ENCODE measurements at regions not wholly inside any gene's neighbourhood (a gene's known extent, or its start where the extent isn't known, plus 50 kb on each side); places are given as distances from the start of the nearest gene placed in this dataset.

GRCh38 chr1:71345491-71345890, 264.7 kb upstream of the ZRANB2 start:
- Histone ChIP-seq H3K9me3 (ENCODE audit: control insufficient read depth in 2 of 2, low read length in 2 of 2) (no peaks in the 10 kb centered on the region), H3K4me3 (ENCODE audit: low read length in 2 of 2) (no peak overlapping the region), H3K9ac (ENCODE audit: low read depth in 1 of 2, low read length in 2 of 2) (no peak overlapping the region), H3K27ac (ENCODE audit: low read depth in 2 of 2, low read length in 2 of 2) (no peak overlapping the region), H3K36me3 (ENCODE audit: control insufficient read depth in 2 of 2, insufficient read depth in 2 of 2, low read length in 2 of 2) (no peaks in the 10 kb centered on the region), H3K4me1 (ENCODE audit: control insufficient read depth in 2 of 2, insufficient read depth in 2 of 2, low read length in 2 of 2) (no peaks in the 10 kb centered on the region), H3K27me3 (ENCODE audit: control insufficient read depth in 2 of 2, insufficient read depth in 2 of 2, low read length in 2 of 2) (no peaks in the 10 kb centered on the region)

- Histone ChIP-seq H3K27ac (ENCODE audit: low read depth in 2 of 2, low read length in 2 of 2) (no peak overlapping the region), H3K36me3 (ENCODE audit: control insufficient read depth in 2 of 2, insufficient read depth in 2 of 2, low read length in 2 of 2) (no peaks in the 10 kb centered on the region), H3K4me1 (ENCODE audit: control insufficient read depth in 2 of 2, insufficient read depth in 2 of 2, low read length in 2 of 2) (no peaks in the 10 kb centered on the region), H3K9me3 (ENCODE audit: control insufficient read depth in 2 of 2, low read length in 2 of 2) (no peaks in the 10 kb centered on the region), H3K27me3 (ENCODE audit: control insufficient read depth in 2 of 2, insufficient read depth in 2 of 2, low read length in 2 of 2) (no peaks in the 10 kb centered on the region), H3K4me3 (ENCODE audit: low read length in 2 of 2) (no peak overlapping the region), H3K9ac (ENCODE audit: low read depth in 1 of 2, low read length in 2 of 2) (no peak overlapping the region)
Measured at GRCh38 chr1:71343686-71344416, 263.0 kb upstream of the ZRANB2 start.

- H3K27ac ChIP-seq (ENCODE audit: low read depth in 2 of 2, low read length in 2 of 2), result no peak overlapping the region
- H3K4me3 ChIP-seq (ENCODE audit: low read length in 2 of 2), result no peak overlapping the region
- no peaks in the 10 kb centered on the region for H3K27me3 ChIP-seq (ENCODE audit: control insufficient read depth in 2 of 2, insufficient read depth in 2 of 2, low read length in 2 of 2)
- H3K9ac ChIP-seq (ENCODE audit: low read depth in 1 of 2, low read length in 2 of 2), result no peak overlapping the region
- no peaks in the 10 kb centered on the region for H3K36me3 ChIP-seq (ENCODE audit: control insufficient read depth in 2 of 2, insufficient read depth in 2 of 2, low read length in 2 of 2)
- no peaks in the 10 kb centered on the region for H3K9me3 ChIP-seq (ENCODE audit: control insufficient read depth in 2 of 2, low read length in 2 of 2)
- no peaks in the 10 kb centered on the region for H3K4me1 ChIP-seq (ENCODE audit: control insufficient read depth in 2 of 2, insufficient read depth in 2 of 2, low read length in 2 of 2)
Measured at GRCh38 chr1:71339238-71339637, 258.4 kb upstream of the ZRANB2 start.

DNA sequence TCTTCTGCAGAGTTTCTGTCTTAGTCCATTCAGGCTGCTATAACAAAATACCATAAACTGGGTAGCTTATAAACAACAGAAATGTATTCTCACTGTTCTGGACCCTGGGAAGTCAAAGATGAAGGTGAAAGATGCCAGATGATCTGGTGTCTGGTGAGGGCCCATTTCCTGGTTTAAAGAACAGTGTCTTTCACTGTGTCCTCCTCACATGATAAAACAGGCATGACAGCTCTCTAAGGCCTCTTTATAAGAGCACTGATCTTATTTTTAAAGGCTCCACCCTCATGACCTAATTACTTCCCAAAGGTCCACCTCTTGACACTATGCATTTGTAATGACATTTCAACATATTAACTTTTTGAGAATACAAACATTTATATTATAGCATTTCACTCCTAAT, 250.2 kb upstream of the ZRANB2 start:
- Histone ChIP-seq H3K4me3 (ENCODE audit: low read length in 2 of 2) (no peak overlapping the region), H3K9ac (ENCODE audit: low read depth in 1 of 2, low read length in 2 of 2) (no peak overlapping the region), H3K27ac (ENCODE audit: low read depth in 2 of 2, low read length in 2 of 2) (no peak overlapping the region), H3K4me1 (ENCODE audit: control insufficient read depth in 2 of 2, insufficient read depth in 2 of 2, low read length in 2 of 2) (no peaks in the 10 kb centered on the region), H3K36me3 (ENCODE audit: control insufficient read depth in 2 of 2, insufficient read depth in 2 of 2, low read length in 2 of 2) (no peaks in the 10 kb centered on the region), H3K9me3 (ENCODE audit: control insufficient read depth in 2 of 2, low read length in 2 of 2) (no peaks in the 10 kb centered on the region), H3K27me3 (ENCODE audit: control insufficient read depth in 2 of 2, insufficient read depth in 2 of 2, low read length in 2 of 2) (no peaks in the 10 kb centered on the region)

- Histone ChIP-seq H3K27me3 (ENCODE audit: control insufficient read depth in 2 of 2, insufficient read depth in 2 of 2, low read length in 2 of 2) (no peaks in the 10 kb centered on the region), H3K27ac (ENCODE audit: low read depth in 2 of 2, low read length in 2 of 2) (no peak overlapping the region), H3K4me3 (ENCODE audit: low read length in 2 of 2) (no peak overlapping the region), H3K9ac (ENCODE audit: low read depth in 1 of 2, low read length in 2 of 2) (no peak overlapping the region), H3K36me3 (ENCODE audit: control insufficient read depth in 2 of 2, insufficient read depth in 2 of 2, low read length in 2 of 2) (no peaks in the 10 kb centered on the region), H3K4me1 (ENCODE audit: control insufficient read depth in 2 of 2, insufficient read depth in 2 of 2, low read length in 2 of 2) (no peaks in the 10 kb centered on the region), H3K9me3 (ENCODE audit: control insufficient read depth in 2 of 2, low read length in 2 of 2) (no peaks in the 10 kb centered on the region)
Measured at GRCh38 chr1:71324671-71325267, 243.9 kb upstream of the ZRANB2 start.

GRCh38 chr1:71312545-71312944, 231.7 kb upstream of the ZRANB2 start:
- no peak overlapping the region for H3K9ac ChIP-seq (ENCODE audit: low read depth in 1 of 2, low read length in 2 of 2)
- H3K27ac ChIP-seq (ENCODE audit: low read depth in 2 of 2, low read length in 2 of 2), result no peak overlapping the region
- no peaks in the 10 kb centered on the region for H3K36me3 ChIP-seq (ENCODE audit: control insufficient read depth in 2 of 2, insufficient read depth in 2 of 2, low read length in 2 of 2)
- no peaks in the 10 kb centered on the region for H3K27me3 ChIP-seq (ENCODE audit: control insufficient read depth in 2 of 2, insufficient read depth in 2 of 2, low read length in 2 of 2)
- no peak overlapping the region for H3K4me3 ChIP-seq (ENCODE audit: low read length in 2 of 2)
- no peaks in the 10 kb centered on the region for H3K4me1 ChIP-seq (ENCODE audit: control insufficient read depth in 2 of 2, insufficient read depth in 2 of 2, low read length in 2 of 2)
- H3K9me3 ChIP-seq (ENCODE audit: control insufficient read depth in 2 of 2, low read length in 2 of 2), result no peaks in the 10 kb centered on the region

GRCh38 chr1:71311376-71311775, 230.5 kb upstream of the ZRANB2 start:
- H3K4me3 ChIP-seq (ENCODE audit: low read length in 2 of 2), result no peak overlapping the region
- no peaks in the 10 kb centered on the region for H3K9me3 ChIP-seq (ENCODE audit: control insufficient read depth in 2 of 2, low read length in 2 of 2)
- H3K27me3 ChIP-seq (ENCODE audit: control insufficient read depth in 2 of 2, insufficient read depth in 2 of 2, low read length in 2 of 2), result no peaks in the 10 kb centered on the region
- no peak overlapping the region for H3K9ac ChIP-seq (ENCODE audit: low read depth in 1 of 2, low read length in 2 of 2)
- H3K4me1 ChIP-seq (ENCODE audit: control insufficient read depth in 2 of 2, insufficient read depth in 2 of 2, low read length in 2 of 2), result no peaks in the 10 kb centered on the region
- H3K27ac ChIP-seq (ENCODE audit: low read depth in 2 of 2, low read length in 2 of 2), result no peak overlapping the region
- H3K36me3 ChIP-seq (ENCODE audit: control insufficient read depth in 2 of 2, insufficient read depth in 2 of 2, low read length in 2 of 2), result no peaks in the 10 kb centered on the region

- no peak overlapping the region for H3K9ac ChIP-seq (ENCODE audit: low read depth in 1 of 2, low read length in 2 of 2)
- H3K27me3 ChIP-seq (ENCODE audit: control insufficient read depth in 2 of 2, insufficient read depth in 2 of 2, low read length in 2 of 2), result no peaks in the 10 kb centered on the region
- no peaks in the 10 kb centered on the region for H3K36me3 ChIP-seq (ENCODE audit: control insufficient read depth in 2 of 2, insufficient read depth in 2 of 2, low read length in 2 of 2)
- H3K27ac ChIP-seq (ENCODE audit: low read depth in 2 of 2, low read length in 2 of 2), result no peak overlapping the region
- H3K9me3 ChIP-seq (ENCODE audit: control insufficient read depth in 2 of 2, low read length in 2 of 2), result no peaks in the 10 kb centered on the region
- no peaks in the 10 kb centered on the region for H3K4me1 ChIP-seq (ENCODE audit: control insufficient read depth in 2 of 2, insufficient read depth in 2 of 2, low read length in 2 of 2)
- no peak overlapping the region for H3K4me3 ChIP-seq (ENCODE audit: low read length in 2 of 2)
Measured at GRCh38 chr1:71307451-71307850, 226.6 kb upstream of the ZRANB2 start.

DNA sequence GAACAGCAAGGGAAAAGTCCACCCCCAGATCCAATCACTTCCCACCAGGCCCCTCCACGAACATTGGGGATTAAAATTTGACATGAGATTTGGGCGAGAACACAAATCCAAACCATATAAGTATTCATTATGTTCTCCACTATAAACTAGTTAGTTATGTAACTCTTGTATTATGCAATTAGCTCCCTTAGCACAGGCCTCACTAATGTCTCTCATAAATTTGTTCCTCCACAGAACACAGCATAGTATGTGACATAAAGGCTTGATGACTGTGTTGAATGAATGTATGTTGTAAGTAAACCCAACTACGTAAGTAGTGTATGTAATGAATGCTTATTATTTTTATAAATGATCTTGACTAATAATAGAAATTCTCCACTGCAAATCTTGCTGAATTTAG, 223.3 kb upstream of the ZRANB2 start:
- Histone ChIP-seq H3K9ac (ENCODE audit: low read depth in 1 of 2, low read length in 2 of 2) (no peak overlapping the region), H3K36me3 (ENCODE audit: control insufficient read depth in 2 of 2, insufficient read depth in 2 of 2, low read length in 2 of 2) (no peaks in the 10 kb centered on the region), H3K27me3 (ENCODE audit: control insufficient read depth in 2 of 2, insufficient read depth in 2 of 2, low read length in 2 of 2) (no peaks in the 10 kb centered on the region), H3K27ac (ENCODE audit: low read depth in 2 of 2, low read length in 2 of 2) (no peak overlapping the region), H3K9me3 (ENCODE audit: control insufficient read depth in 2 of 2, low read length in 2 of 2) (no peaks in the 10 kb centered on the region), H3K4me1 (ENCODE audit: control insufficient read depth in 2 of 2, insufficient read depth in 2 of 2, low read length in 2 of 2) (no peaks in the 10 kb centered on the region), H3K4me3 (ENCODE audit: low read length in 2 of 2) (no peak overlapping the region)

DNA sequence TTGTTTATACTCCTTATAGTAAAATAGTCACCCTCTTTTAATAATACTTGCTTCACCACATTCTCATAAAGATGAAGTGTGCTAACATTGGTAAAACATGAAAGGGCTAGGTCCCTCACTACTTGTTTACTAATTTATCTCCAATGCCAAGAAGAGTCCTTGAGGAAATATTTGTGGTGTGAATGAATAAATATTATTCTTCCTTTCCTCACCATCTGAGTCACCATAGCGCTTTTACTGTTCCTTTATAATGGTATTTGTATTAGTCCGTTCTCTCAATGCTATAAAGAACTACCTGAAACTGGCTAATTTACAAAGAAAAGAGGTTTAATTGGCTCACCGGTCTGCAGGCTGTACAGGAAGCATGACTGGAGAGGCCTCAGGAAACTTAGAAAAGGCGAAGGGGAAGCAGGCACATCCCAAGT, 222.8 kb upstream of the ZRANB2 start:
- H3K27me3 ChIP-seq (ENCODE audit: control insufficient read depth in 2 of 2, insufficient read depth in 2 of 2, low read length in 2 of 2), result no peaks in the 10 kb centered on the region
- H3K9ac ChIP-seq (ENCODE audit: low read depth in 1 of 2, low read length in 2 of 2), result no peak overlapping the region
- H3K9me3 ChIP-seq (ENCODE audit: control insufficient read depth in 2 of 2, low read length in 2 of 2), result no peaks in the 10 kb centered on the region
- no peaks in the 10 kb centered on the region for H3K36me3 ChIP-seq (ENCODE audit: control insufficient read depth in 2 of 2, insufficient read depth in 2 of 2, low read length in 2 of 2)
- H3K4me3 ChIP-seq (ENCODE audit: low read length in 2 of 2), result no peak overlapping the region
- H3K27ac ChIP-seq (ENCODE audit: low read depth in 2 of 2, low read length in 2 of 2), result no peak overlapping the region
- H3K4me1 ChIP-seq (ENCODE audit: control insufficient read depth in 2 of 2, insufficient read depth in 2 of 2, low read length in 2 of 2), result no peaks in the 10 kb centered on the region

Measured in mucosa of rectum (tissue), 2 donors.